ENCODE measurements at regions not wholly inside any gene's neighbourhood (a gene's known extent, or its start where the extent isn't known, plus 50 kb on each side); places are given as distances from the start of the nearest gene placed in this dataset.

GRCh38 chr10:80988755-80989154 is 451.1 kb downstream of the SH2D4B start:
- H3K27me3 ChIP-seq: no peaks in the 10 kb centered on the region
- H3K36me3 ChIP-seq: no peaks in the 10 kb centered on the region
- intact Hi-C loops (cut with DNase I; ENCODE audit: low total_unique reads): no loop called here
- DNase-seq (ENCODE audit: low spot score in 2 of 2): no peak
- no peaks in the 10 kb centered on the region for H3K4me1 ChIP-seq
- no peak overlapping the region for H3K4me3 ChIP-seq
- TF ChIP-seq, protein P1, sequence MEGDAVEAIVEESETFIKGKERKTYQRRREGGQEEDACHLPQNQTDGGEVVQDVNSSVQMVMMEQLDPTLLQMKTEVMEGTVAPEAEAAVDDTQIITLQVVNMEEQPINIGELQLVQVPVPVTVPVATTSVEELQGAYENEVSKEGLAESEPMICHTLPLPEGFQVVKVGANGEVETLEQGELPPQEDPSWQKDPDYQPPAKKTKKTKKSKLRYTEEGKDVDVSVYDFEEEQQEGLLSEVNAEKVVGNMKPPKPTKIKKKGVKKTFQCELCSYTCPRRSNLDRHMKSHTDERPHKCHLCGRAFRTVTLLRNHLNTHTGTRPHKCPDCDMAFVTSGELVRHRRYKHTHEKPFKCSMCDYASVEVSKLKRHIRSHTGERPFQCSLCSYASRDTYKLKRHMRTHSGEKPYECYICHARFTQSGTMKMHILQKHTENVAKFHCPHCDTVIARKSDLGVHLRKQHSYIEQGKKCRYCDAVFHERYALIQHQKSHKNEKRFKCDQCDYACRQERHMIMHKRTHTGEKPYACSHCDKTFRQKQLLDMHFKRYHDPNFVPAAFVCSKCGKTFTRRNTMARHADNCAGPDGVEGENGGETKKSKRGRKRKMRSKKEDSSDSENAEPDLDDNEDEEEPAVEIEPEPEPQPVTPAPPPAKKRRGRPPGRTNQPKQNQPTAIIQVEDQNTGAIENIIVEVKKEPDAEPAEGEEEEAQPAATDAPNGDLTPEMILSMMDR (IDR thresholded peaks at IDR 0.05): no peak
- no peak for TF ChIP-seq POLR2AphosphoS5 (IDR thresholded peaks at IDR 0.05)
- TF ChIP-seq POLR2A (IDR thresholded peaks at IDR 0.05): no peak
- H3K9me3 ChIP-seq: no peaks in the 10 kb centered on the region
- H3K27ac ChIP-seq: no peak overlapping the region

GRCh38 chr10:80996615-80997193 is 459.0 kb downstream of the SH2D4B start:
- no peak for DNase-seq (ENCODE audit: low spot score in 2 of 2)
- Histone ChIP-seq H3K27me3 (no peaks in the 10 kb centered on the region), H3K36me3 (no peaks in the 10 kb centered on the region), H3K9me3 (peaks cover 0 to 13% of the 10 kb centered on the region in 2 donors), H3K4me3 (no peak overlapping the region), H3K4me1 (no peaks in the 10 kb centered on the region), H3K27ac (no peak overlapping the region)
- TF ChIP-seq POLR2AphosphoS5 (IDR thresholded peaks at IDR 0.05) (no peak), POLR2A (IDR thresholded peaks at IDR 0.05) (no peak)
- TF ChIP-seq, protein P1 (IDR thresholded peaks at IDR 0.05): no peak
- intact Hi-C loops (cut with DNase I; ENCODE audit: low total_unique reads): no loop called here

- no peak for DNase-seq (ENCODE audit: low spot score in 2 of 2)
- Histone ChIP-seq H3K36me3 (no peaks in the 10 kb centered on the region), H3K4me3 (no peak overlapping the region), H3K27me3 (no peaks in the 10 kb centered on the region), H3K4me1 (no peaks in the 10 kb centered on the region), H3K27ac (no peak overlapping the region), H3K9me3 (peaks cover 0 to 4% of the 10 kb centered on the region in 2 donors)
- intact Hi-C loops (cut with DNase I; ENCODE audit: low total_unique reads): no loop called here
- TF ChIP-seq POLR2A (IDR thresholded peaks at IDR 0.05) (no peak), POLR2AphosphoS5 (IDR thresholded peaks at IDR 0.05) (no peak)
- TF ChIP-seq, protein P1 (IDR thresholded peaks at IDR 0.05): no peak
Measured at GRCh38 chr10:81000781-81001180, 463.1 kb downstream of the SH2D4B start.

DNA sequence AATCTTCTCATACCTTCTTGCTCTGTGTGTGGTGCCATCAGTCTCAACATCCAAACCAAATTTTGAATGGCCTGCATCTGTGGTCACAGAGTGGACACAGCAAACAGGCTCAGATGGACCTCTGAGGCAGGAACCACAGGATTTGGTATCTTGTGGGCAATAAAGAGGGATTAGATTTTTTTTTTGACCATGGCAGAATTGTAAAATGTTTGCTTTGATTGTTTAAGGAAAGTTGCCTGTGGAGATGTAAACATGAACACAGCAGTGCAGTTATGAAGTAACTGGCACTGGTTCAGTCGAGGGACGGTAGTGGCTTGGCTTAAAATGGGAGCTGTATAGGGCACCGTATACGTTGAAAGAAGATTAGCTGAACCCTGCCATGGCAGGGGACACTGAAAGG is 464.7 kb downstream of the SH2D4B start:
- TF ChIP-seq POLR2AphosphoS5 (IDR thresholded peaks at IDR 0.05) (no peak), POLR2A (IDR thresholded peaks at IDR 0.05) (no peak)
- TF ChIP-seq, protein P1 (IDR thresholded peaks at IDR 0.05): no peak
- Histone ChIP-seq H3K4me1 (no peaks in the 10 kb centered on the region), H3K36me3 (no peaks in the 10 kb centered on the region), H3K27me3 (no peaks in the 10 kb centered on the region), H3K27ac (no peak overlapping the region), H3K9me3 (no peaks in the 10 kb centered on the region), H3K4me3 (no peak overlapping the region)
- intact Hi-C loops (cut with DNase I; ENCODE audit: low total_unique reads): no loop called here
- no peak for DNase-seq (ENCODE audit: low spot score in 2 of 2)

DNA sequence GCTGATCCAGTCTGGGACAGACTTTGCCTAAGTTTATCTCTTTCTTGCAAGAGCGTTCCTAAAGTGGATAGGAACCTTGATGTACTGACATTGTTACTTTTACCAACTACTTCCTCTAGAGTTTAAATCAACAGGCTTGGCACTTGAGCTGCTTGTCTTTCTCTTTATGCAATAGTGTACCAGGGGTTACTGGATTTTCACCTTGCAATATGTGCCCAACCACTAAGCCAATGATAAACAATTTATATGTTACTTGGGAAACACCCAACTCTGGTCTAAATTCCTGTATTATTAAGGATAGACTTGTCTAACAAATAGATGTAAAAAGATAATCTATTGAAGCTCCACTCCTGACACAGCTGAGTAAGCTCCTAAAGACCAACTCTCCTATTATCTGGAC is 470.2 kb downstream of the SH2D4B start:
- TF ChIP-seq POLR2AphosphoS5 (IDR thresholded peaks at IDR 0.05): no peak
- no peak for TF ChIP-seq POLR2A (IDR thresholded peaks at IDR 0.05)
- TF ChIP-seq, protein P1 (IDR thresholded peaks at IDR 0.05): no peak
- H3K4me3 ChIP-seq: no peak overlapping the region
- H3K27me3 ChIP-seq: no peaks in the 10 kb centered on the region
- no peaks in the 10 kb centered on the region for H3K9me3 ChIP-seq
- H3K27ac ChIP-seq: no peak overlapping the region
- no peak for DNase-seq (ENCODE audit: low spot score in 2 of 2)
- no peaks in the 10 kb centered on the region for H3K36me3 ChIP-seq
- intact Hi-C loops (cut with DNase I; ENCODE audit: low total_unique reads): no loop called here
- no peaks in the 10 kb centered on the region for H3K4me1 ChIP-seq

Data from breast epithelium (tissue), 4 donors.